ENCODE measurements at regions not wholly inside any gene's neighbourhood (a gene's known extent, or its start where the extent isn't known, plus 50 kb on each side); places are given as distances from the start of the nearest gene placed in this dataset.

DNA sequence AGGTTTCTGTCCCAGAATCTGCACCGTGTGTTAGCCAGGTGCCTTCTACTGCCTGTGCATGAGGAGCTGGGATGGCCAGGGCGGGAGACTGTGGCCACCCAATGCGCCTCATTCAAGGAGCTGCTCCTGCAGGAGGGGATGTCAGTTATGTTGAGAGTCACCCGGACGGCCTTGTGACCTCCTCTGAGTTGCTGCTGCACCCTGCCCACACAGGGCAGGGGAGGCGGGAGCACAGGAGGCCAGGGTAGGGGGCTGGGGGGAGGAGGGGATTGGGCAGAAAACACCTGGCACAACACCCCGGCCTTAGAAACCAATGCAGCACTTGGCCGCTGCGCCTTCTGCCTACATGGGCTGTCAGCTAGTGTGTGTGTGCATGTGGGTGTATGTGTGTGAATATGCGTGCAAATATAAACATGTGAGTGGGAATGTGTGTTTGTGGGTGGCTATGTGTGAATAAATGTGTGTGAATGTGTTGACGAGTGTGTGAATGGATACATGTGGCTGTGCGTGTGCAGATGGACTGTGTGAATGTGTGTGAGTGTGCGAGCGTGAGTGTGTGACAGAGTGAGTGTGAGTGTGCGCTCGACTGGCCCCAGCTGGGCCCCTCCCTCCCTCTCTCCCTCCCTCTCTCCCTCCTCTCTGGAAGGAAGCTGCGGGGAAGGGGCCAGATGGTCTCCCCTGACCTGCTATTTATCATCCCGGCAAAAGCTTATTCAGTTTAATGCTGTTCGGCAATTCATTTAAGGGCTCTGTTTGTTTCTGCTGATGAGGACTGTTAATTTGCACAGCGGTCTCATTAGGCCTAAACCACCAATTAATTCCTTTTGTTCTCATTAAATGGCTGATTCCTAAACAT, 106.9 kb downstream of the TLE3 start:
- ATAC-seq (ENCODE audit: low read depth) (no peak), DNase-seq (no peak)
- in situ Hi-C loops (cut with MboI; ENCODE audit: low sequenced_read_pairs) (no loop called here), dilution Hi-C loops (cut with HindIII; ENCODE audit: low sequenced_read_pairs, unreplicated experiment) (no loop called here), intact Hi-C loops (cut with micrococcal nuclease) (no loop called here)
- Histone ChIP-seq H4K8ac (ENCODE audit: low read depth in 2 of 2, low read length in 2 of 2) (no peak overlapping the region), H3K4ac (ENCODE audit: low read depth, low read length) (no peak overlapping the region), H2AFZ (replicated peaks; ENCODE audit: low read length, poor library complexity) (no peak overlapping the region), H3K18ac (ENCODE audit: low read depth, low read length) (no peak overlapping the region), H3K27me3 (ENCODE audit: control insufficient read depth, insufficient read depth, low read length) (peaks cover 79% of the 10 kb centered on the region), H4K5ac (ENCODE audit: low read depth, low read length) (no peak overlapping the region), H2BK120ac (ENCODE audit: low read depth, low read length) (no peak overlapping the region), H2BK5ac (ENCODE audit: low read depth, low read length, poor library complexity, severe bottlenecking) (no peak overlapping the region), H3K4me3 (ENCODE audit: insufficient read depth, low read depth, low read length) (no peak overlapping the region), H3K9me1 (ENCODE audit: insufficient read depth, low read length) (no peaks in the 10 kb centered on the region), H2BK20ac (ENCODE audit: low read depth, low read length) (no peak overlapping the region), H4K20me1 (ENCODE audit: insufficient read depth, low read length) (no peaks in the 10 kb centered on the region), H4K91ac (ENCODE audit: insufficient read depth, low read depth, low read length) (no peak overlapping the region), H3K56ac (ENCODE audit: extremely low read depth, insufficient read depth, low read length) (no peak overlapping the region), H3K79me1 (ENCODE audit: low read depth in 1 of 2, low read length in 2 of 2) (no peaks in the 10 kb centered on the region), H3K36me3 (ENCODE audit: control insufficient read depth, insufficient read depth, low read length) (no peaks in the 10 kb centered on the region), H2AK5ac (ENCODE audit: low read depth, low read length) (no peak overlapping the region), H2AK9ac (replicated peaks; ENCODE audit: low read depth, low read length, poor library complexity) (no peak overlapping the region), H3K4me1 (ENCODE audit: control insufficient read depth, insufficient read depth, low read length) (no peaks in the 10 kb centered on the region), H3K14ac (replicated peaks; ENCODE audit: low read depth, low read length) (no peak overlapping the region), H3K9me3 (ENCODE audit: control insufficient read depth, insufficient read depth, low read length) (peaks cover 5% of the 10 kb centered on the region), H3K9ac (ENCODE audit: low read depth, low read length) (no peak overlapping the region), H3K4me2 (ENCODE audit: low read depth, low read length) (no peak overlapping the region), H2BK15ac (ENCODE audit: low read depth, low read length) (no peak overlapping the region), H3K27ac (ENCODE audit: insufficient read depth, low read length) (no peak overlapping the region), H3K23ac (ENCODE audit: low read depth, low read length) (no peak overlapping the region)
- BruUV-seq (replicated peaks), result no TSS peak
- POLR2A ChIA-PET (ENCODE audit: unreplicated experiment), result interaction anchor here (0.6 kb wide), 1 partner anchor 9 kb away, joined by 3 read pairs; no protein-coding TSS in a partner anchor
- CTCF ChIA-PET, result no interaction called here
- 14 to 100% methylated on average over 1 to 5 of the region's 20 CpGs for WGBS, 2 experiments (ENCODE audit: extremely low coverage in 2 of 2, insufficient read length in 1 of 2)
- TF ChIP-seq MXI1 (IDR thresholded peaks at IDR 0.05; ENCODE audit: borderline replicate concordance, low read depth, low read length) (no peak), POLR2A (IDR thresholded peaks at IDR 0.05; ENCODE audit: low read depth, low read length) (no peak), NFE2L2 (IDR thresholded peaks at IDR 0.05; ENCODE audit: low read depth, low read length) (no peak), RCOR1 (IDR thresholded peaks at IDR 0.05; ENCODE audit: insufficient replicate concordance, low read length) (no peak), CEBPB (IDR thresholded peaks at IDR 0.05; ENCODE audit: low read depth, low read length) (no peak), RFX5 (IDR thresholded peaks at IDR 0.05; ENCODE audit: low read depth, low read length) (no peak), BHLHE40 (IDR thresholded peaks at IDR 0.05; ENCODE audit: low read depth, low read length) (no peak), SMC3 (IDR thresholded peaks at IDR 0.05; ENCODE audit: low read depth, low read length) (no peak), MAZ (IDR thresholded peaks at IDR 0.05; ENCODE audit: borderline replicate concordance, low read depth, low read length) (no peak), MAFK (IDR thresholded peaks at IDR 0.05; ENCODE audit: low read depth, low read length) (no peak), CHD1 (IDR thresholded peaks at IDR 0.05; ENCODE audit: low read depth, low read length) (no peak), RAD21 (IDR thresholded peaks at IDR 0.05; ENCODE audit: low read length) (no peak), FOS (IDR thresholded peaks at IDR 0.05; ENCODE audit: low read depth, low read length) (no peak)
- TF ChIP-seq, protein P1, sequence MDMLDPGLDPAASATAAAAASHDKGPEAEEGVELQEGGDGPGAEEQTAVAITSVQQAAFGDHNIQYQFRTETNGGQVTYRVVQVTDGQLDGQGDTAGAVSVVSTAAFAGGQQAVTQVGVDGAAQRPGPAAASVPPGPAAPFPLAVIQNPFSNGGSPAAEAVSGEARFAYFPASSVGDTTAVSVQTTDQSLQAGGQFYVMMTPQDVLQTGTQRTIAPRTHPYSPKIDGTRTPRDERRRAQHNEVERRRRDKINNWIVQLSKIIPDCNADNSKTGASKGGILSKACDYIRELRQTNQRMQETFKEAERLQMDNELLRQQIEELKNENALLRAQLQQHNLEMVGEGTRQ (IDR thresholded peaks at IDR 0.05; ENCODE audit: low read depth, low read length), result no peak
- TF ChIP-seq, protein P2, sequence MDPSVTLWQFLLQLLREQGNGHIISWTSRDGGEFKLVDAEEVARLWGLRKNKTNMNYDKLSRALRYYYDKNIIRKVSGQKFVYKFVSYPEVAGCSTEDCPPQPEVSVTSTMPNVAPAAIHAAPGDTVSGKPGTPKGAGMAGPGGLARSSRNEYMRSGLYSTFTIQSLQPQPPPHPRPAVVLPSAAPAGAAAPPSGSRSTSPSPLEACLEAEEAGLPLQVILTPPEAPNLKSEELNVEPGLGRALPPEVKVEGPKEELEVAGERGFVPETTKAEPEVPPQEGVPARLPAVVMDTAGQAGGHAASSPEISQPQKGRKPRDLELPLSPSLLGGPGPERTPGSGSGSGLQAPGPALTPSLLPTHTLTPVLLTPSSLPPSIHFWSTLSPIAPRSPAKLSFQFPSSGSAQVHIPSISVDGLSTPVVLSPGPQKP (IDR thresholded peaks at IDR 0.05; ENCODE audit: borderline replicate concordance, low read depth, low read length), result no peak
- TF ChIP-seq, protein P3, sequence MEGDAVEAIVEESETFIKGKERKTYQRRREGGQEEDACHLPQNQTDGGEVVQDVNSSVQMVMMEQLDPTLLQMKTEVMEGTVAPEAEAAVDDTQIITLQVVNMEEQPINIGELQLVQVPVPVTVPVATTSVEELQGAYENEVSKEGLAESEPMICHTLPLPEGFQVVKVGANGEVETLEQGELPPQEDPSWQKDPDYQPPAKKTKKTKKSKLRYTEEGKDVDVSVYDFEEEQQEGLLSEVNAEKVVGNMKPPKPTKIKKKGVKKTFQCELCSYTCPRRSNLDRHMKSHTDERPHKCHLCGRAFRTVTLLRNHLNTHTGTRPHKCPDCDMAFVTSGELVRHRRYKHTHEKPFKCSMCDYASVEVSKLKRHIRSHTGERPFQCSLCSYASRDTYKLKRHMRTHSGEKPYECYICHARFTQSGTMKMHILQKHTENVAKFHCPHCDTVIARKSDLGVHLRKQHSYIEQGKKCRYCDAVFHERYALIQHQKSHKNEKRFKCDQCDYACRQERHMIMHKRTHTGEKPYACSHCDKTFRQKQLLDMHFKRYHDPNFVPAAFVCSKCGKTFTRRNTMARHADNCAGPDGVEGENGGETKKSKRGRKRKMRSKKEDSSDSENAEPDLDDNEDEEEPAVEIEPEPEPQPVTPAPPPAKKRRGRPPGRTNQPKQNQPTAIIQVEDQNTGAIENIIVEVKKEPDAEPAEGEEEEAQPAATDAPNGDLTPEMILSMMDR (conservative IDR thresholded peaks at IDR 0.05; ENCODE audit: low read depth, low read length), result no peak
